ENCODE measurements at regions not wholly inside any gene's neighbourhood (a gene's known extent, or its start where the extent isn't known, plus 50 kb on each side); places are given as distances from the start of the nearest gene placed in this dataset.

- DNase-seq, result no peak
Measured at GRCh38 chr2:14684516-14684915, 52.0 kb downstream of the LRATD1 start.

- no peak for DNase-seq
Measured at GRCh38 chr2:14690926-14691325, 58.4 kb downstream of the LRATD1 start.

GRCh38 chr2:14693874-14694273 is 61.4 kb downstream of the LRATD1 start:
- DNase-seq, result no peak

- no peak for DNase-seq
Measured at GRCh38 chr2:14700753-14701152, 68.2 kb downstream of the LRATD1 start.

GRCh38 chr2:14702258-14702657 is 69.7 kb downstream of the LRATD1 start:
- DNase-seq, result no peak

GRCh38 chr2:14706201-14706600 is 73.7 kb downstream of the LRATD1 start:
- DNase-seq, result no peak

GRCh38 chr2:14712111-14712510 is 79.6 kb downstream of the LRATD1 start:
- no peak for DNase-seq

- no peak for DNase-seq
Measured at GRCh38 chr2:14713248-14713647, 80.7 kb downstream of the LRATD1 start.

- DNase-seq, result no peak
Measured at GRCh38 chr2:14715600-14715999, 83.1 kb downstream of the LRATD1 start.

GRCh38 chr2:14716319-14716718 is 83.8 kb downstream of the LRATD1 start:
- no peak for DNase-seq

GRCh38 chr2:14717131-14717530 is 84.6 kb downstream of the LRATD1 start:
- no peak for DNase-seq

- no peak for DNase-seq
Measured at GRCh38 chr2:14720319-14720718, 87.8 kb downstream of the LRATD1 start.

GRCh38 chr2:14720739-14721138 is 88.2 kb downstream of the LRATD1 start:
- DNase-seq, result no peak

GRCh38 chr2:14722904-14723570 is 90.5 kb downstream of the LRATD1 start:
- no peak for DNase-seq

GRCh38 chr2:14723684-14724083 is 91.2 kb downstream of the LRATD1 start:
- no peak for DNase-seq

GRCh38 chr2:14735696-14736095 is 103.2 kb downstream of the LRATD1 start:
- DNase-seq, result no peak

- no peak for DNase-seq
Measured at GRCh38 chr2:14737201-14737600, 104.7 kb downstream of the LRATD1 start.

- DNase-seq, result no peak
Measured at GRCh38 chr2:14743861-14744260, 111.3 kb downstream of the LRATD1 start.

GRCh38 chr2:14745288-14746076 is 113.0 kb downstream of the LRATD1 start:
- DNase-seq, result no peak

- no peak for DNase-seq
Measured at GRCh38 chr2:14746133-14746532, 113.6 kb downstream of the LRATD1 start.

GRCh38 chr2:14747447-14747846 is 114.9 kb downstream of the LRATD1 start:
- no peak for DNase-seq

- no peak for DNase-seq
Measured at GRCh38 chr2:14749884-14750283, 117.4 kb downstream of the LRATD1 start.

- DNase-seq, result no peak
Measured at GRCh38 chr2:14750433-14750832, 117.9 kb downstream of the LRATD1 start.

GRCh38 chr2:14751581-14751980 is 119.1 kb downstream of the LRATD1 start:
- DNase-seq, result no peak

- no peak for DNase-seq
Measured at GRCh38 chr2:14752295-14752694, 119.8 kb downstream of the LRATD1 start.
